Stomach (tissue), 4 donors: ENCODE measurements at regions not wholly inside any gene's neighbourhood (a gene's known extent, or its start where the extent isn't known, plus 50 kb on each side); places are given as distances from the start of the nearest gene placed in this dataset.

Experiments
- CTCF ChIP-seq, 7 experiments: fragments of 450-650 bp in 4 of 7; fragments of 200-600 bp in 3 of 7; sonication (generic) in 3 of 7; IDR thresholded peaks; one replicate each; pipeline ENCODE4 v1.5.1; 2016 to 2019; ENCODE audit warnings: antibody characterized with exemption in 7 of 7, control low read depth in 2 of 7, mild to moderate bottlenecking in 1 of 7
- EP300 ChIP-seq: sonication (generic); formaldehyde crosslinking; IDR thresholded peaks from one replicate; pipeline ENCODE4 v1.6.1; 2017; ENCODE audit warnings: antibody characterized with exemption
- POLR2A ChIP-seq, 4 donors: fragments of 450-650 bp; IDR thresholded peaks; one replicate each; pipeline ENCODE4 v1.6.1; 2016; ENCODE audit warnings: antibody characterized with exemption in 4 of 4, control low read depth in 2 of 4, mild to moderate bottlenecking in 1 of 4, moderate library complexity in 1 of 4
- POLR2AphosphoS5 ChIP-seq, 3 donors: sonication (generic); formaldehyde crosslinking; IDR thresholded peaks; one replicate each; pipeline ENCODE4 v1.6.1; 2016; ENCODE audit warnings: antibody characterized with exemption in 3 of 3

DNA sequence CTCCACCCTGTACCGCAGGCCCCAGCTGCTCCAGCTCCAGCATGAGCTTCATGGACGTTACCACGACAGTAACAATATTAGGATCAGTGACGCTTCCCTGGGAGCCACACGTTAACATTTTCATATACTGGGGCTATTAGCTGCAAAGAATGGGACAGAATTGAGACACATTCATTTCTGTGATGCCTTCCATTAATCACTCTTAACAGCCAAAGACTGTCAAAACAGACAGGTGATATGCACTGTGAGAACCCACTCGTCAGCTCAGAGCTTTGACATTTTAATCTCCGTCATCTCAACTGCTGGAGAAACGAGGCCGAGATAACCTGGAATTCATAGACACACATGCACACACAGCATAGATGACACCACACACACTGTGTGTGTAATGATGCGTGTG lies 408.4 kb upstream of the SHH start:
- TF ChIP-seq CTCF (IDR thresholded peaks at IDR 0.05) (no peak), POLR2AphosphoS5 (IDR thresholded peaks at IDR 0.05) (no peak), EP300 (no peak), POLR2A (IDR thresholded peaks at IDR 0.05) (no peak)
